GM10266 (cell line): ENCODE measurements at regions not wholly inside any gene's neighbourhood (a gene's known extent, or its start where the extent isn't known, plus 50 kb on each side); places are given as distances from the start of the nearest gene placed in this dataset.

Source experiments
- DNase-seq: peaks from one replicate; pipeline ENCODE4 v3.0.0; 2012; ENCODE audit errors: extremely low spot score
- TF ChIP-seq, protein P1 (sequence below): IDR thresholded peaks from 2 replicates; pipeline ENCODE4 v1.5.1; 2012; ENCODE audit warnings: mild to moderate bottlenecking, low read depth; ENCODE audit not compliant: control insufficient read depth, insufficient read depth; ENCODE audit errors: missing control alignments

DNA sequence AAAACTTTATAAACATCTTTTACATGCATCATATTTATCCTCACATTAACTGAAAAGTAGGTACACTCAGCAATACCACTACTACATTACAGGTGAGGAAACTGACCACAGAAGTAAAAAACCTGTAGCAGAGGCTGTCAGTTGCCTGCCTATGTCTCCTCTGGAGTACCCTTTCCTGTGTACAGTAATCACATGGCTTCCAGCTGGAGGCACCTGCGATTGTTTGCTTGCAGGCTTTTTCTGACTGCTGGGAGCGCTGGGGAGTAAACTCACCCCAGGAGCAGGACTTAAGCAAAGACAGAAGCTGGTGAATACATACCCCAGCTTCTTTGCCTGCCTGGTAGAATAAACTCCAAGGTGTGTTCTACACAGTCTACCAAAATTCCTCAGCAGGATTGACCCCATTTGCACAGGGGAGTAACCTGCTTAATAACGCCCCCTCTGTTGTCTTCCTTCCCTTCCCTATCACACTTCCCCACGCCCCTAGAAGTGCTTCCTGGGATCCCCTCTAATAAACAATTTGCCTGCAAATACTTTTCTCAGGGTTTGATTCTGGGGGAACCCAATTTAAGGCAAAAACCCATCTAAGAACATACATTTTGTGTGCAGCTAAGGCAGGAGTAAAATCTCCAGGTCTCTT, 138.9 kb downstream of the PTH2R start:
- DNase-seq = no peak
- TF ChIP-seq, protein P1, sequence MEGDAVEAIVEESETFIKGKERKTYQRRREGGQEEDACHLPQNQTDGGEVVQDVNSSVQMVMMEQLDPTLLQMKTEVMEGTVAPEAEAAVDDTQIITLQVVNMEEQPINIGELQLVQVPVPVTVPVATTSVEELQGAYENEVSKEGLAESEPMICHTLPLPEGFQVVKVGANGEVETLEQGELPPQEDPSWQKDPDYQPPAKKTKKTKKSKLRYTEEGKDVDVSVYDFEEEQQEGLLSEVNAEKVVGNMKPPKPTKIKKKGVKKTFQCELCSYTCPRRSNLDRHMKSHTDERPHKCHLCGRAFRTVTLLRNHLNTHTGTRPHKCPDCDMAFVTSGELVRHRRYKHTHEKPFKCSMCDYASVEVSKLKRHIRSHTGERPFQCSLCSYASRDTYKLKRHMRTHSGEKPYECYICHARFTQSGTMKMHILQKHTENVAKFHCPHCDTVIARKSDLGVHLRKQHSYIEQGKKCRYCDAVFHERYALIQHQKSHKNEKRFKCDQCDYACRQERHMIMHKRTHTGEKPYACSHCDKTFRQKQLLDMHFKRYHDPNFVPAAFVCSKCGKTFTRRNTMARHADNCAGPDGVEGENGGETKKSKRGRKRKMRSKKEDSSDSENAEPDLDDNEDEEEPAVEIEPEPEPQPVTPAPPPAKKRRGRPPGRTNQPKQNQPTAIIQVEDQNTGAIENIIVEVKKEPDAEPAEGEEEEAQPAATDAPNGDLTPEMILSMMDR = no peak

- no peak for DNase-seq
- TF ChIP-seq, protein P1 = no peak
Measured at GRCh38 chr2:208546107-208546506, 139.5 kb downstream of the PTH2R start.

- TF ChIP-seq, protein P1 = no peak
- no peak for DNase-seq
Measured at GRCh38 chr2:208546860-208547650, 140.5 kb downstream of the PTH2R start.

DNA sequence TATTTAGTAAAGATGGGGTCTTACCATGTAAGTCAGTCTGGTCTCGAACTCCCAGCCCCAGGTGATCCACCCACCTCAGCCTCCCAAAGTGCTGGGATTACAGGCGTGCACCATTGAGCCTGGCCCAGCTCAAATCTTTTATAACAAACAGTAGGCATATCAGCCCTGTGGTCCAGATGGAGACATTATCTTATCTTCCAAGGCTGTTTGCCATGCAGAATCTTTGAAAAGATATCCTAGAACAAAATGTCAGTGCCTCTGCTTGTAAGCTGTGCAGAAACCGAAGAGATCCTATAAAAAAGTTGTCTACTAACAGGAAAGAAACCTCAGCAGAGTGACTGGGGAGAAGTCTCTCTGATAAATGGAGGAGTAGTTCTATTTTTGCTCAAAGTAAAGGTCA, 142.1 kb downstream of the PTH2R start:
- no peak for DNase-seq
- TF ChIP-seq, protein P1 = no peak

GRCh38 chr2:208549546-208550158, 143.1 kb downstream of the PTH2R start:
- DNase-seq = no peak
- TF ChIP-seq, protein P1 = no peak

GRCh38 chr2:208552943-208553342, 146.4 kb downstream of the PTH2R start:
- TF ChIP-seq, protein P1 = no peak
- DNase-seq = no peak
